Loucy (cell line): ENCODE measurements at regions not wholly inside any gene's neighbourhood (a gene's known extent, or its start where the extent isn't known, plus 50 kb on each side); places are given as distances from the start of the nearest gene placed in this dataset.

Experiments used
- H2AFZ ChIP-seq: fragments of 200-600 bp; sonication (generic); 2 replicates; pipeline ENCODE4 v1.6.0; 2016; ENCODE audit warnings: antibody characterized with exemption, mild to moderate bottlenecking, low read length, moderate library complexity
- H3F3A ChIP-seq: fragments of 200-600 bp; 2 replicates; pipeline ENCODE4 v1.6.0; 2016; ENCODE audit warnings: antibody characterized with exemption, low read depth, mild to moderate bottlenecking
- H3K27me3 ChIP-seq: fragments of 200-600 bp; sonication (generic); 2 replicates; pipeline ENCODE4 v1.6.1; 2014; ENCODE audit warnings: low read length, mild to moderate bottlenecking; ENCODE audit not compliant: insufficient read depth, poor library complexity, severe bottlenecking
- H3K36me3 ChIP-seq: fragments of 200-600 bp; sonication (generic); 2 replicates; pipeline ENCODE4 v1.6.1; 2016; ENCODE audit warnings: low read length; ENCODE audit not compliant: insufficient read depth
- H3K4me1 ChIP-seq: fragments of 200-600 bp; sonication (generic); 2 replicates; pipeline ENCODE4 v1.5.1; 2014; ENCODE audit warnings: low read length, mild to moderate bottlenecking; ENCODE audit not compliant: insufficient read depth, poor library complexity, severe bottlenecking
- H3K4me2 ChIP-seq: fragments of 200-600 bp; sonication (generic); 2 replicates; pipeline ENCODE4 v1.6.0; 2014; ENCODE audit warnings: antibody characterized with exemption, low read length, low read depth, mild to moderate bottlenecking; ENCODE audit not compliant: poor library complexity, severe bottlenecking
- H3K4me3 ChIP-seq: fragments of 200-600 bp; sonication (generic); 2 replicates; pipeline ENCODE4 v1.5.1; 2014; ENCODE audit warnings: low read length, mild to moderate bottlenecking, mixed read lengths; ENCODE audit not compliant: poor library complexity, severe bottlenecking
- H3K79me2 ChIP-seq: fragments of 200-600 bp; sonication (generic); 2 replicates; pipeline ENCODE4 v1.6.1; 2014; ENCODE audit warnings: low read length; ENCODE audit not compliant: insufficient read depth
- H3K9ac ChIP-seq: fragments of 200-600 bp; sonication (generic); 2 replicates; pipeline ENCODE4 v1.6.0; 2014; ENCODE audit warnings: mild to moderate bottlenecking, low read depth, low read length, moderate library complexity; ENCODE audit not compliant: poor library complexity, severe bottlenecking
- H3K9me2 ChIP-seq: fragments of 200-600 bp; sonication (generic); replicated peaks from 2 replicates; pipeline ENCODE4 v1.6.1; 2016; ENCODE audit warnings: low read depth, low read length, mixed read lengths
- H3K9me3 ChIP-seq: fragments of 200-600 bp; sonication (generic); 2 replicates; pipeline ENCODE4 v1.6.1; 2014; ENCODE audit warnings: mild to moderate bottlenecking, antibody characterized with exemption, low read length, low read depth; ENCODE audit not compliant: insufficient read depth
- H4K20me1 ChIP-seq: fragments of 200-600 bp; sonication (generic); 2 replicates; pipeline ENCODE4 v1.6.0; 2014; ENCODE audit warnings: antibody characterized with exemption, low read length, mild to moderate bottlenecking; ENCODE audit not compliant: insufficient read depth, poor library complexity, severe bottlenecking
- EZH2phosphoT487 ChIP-seq: fragments of 200-600 bp; IDR thresholded peaks from 2 replicates; pipeline ENCODE4 v1.6.1; 2018; ENCODE audit warnings: antibody characterized with exemption, mild to moderate bottlenecking, moderate library complexity, borderline replicate concordance
- TF ChIP-seq, protein P1 (sequence below): fragments of 200-600 bp; sonication (generic); conservative IDR thresholded peaks from 2 replicates; pipeline ENCODE4 v1.5.1; 2014; ENCODE audit warnings: mild to moderate bottlenecking, antibody characterized with exemption, low read length

DNA sequence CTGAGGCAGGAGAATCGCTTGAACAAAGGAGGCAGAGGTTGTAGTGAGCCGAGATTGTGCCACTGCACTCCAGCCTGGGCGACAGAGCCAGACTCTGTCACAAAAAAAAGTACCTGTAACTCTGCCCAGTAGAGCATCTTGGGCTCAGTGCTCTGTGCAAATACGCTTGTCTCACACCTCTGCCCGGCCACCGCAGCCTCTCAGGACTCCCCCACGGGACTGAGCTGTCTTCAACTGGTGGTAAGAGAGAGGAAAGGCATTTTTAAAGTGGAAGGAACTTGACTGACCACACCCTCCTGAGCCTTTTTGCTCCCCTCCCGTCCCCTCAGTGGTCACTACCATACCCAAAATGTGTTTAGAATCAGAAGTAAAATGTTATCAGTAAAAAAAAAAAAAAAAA is 174.3 kb upstream of the PIK3R1 start:
- Histone ChIP-seq H3K9me3 (no peaks in the 10 kb centered on the region), H3K9me2 (no peaks in the 10 kb centered on the region), H2AFZ (no peak overlapping the region), H3K4me2 (no peak overlapping the region), H3F3A (no peaks in the 10 kb centered on the region), H3K4me3 (no peak overlapping the region), H3K4me1 (peaks cover 6% of the 10 kb centered on the region), H3K9ac (no peak overlapping the region), H3K79me2 (no peaks in the 10 kb centered on the region), H3K36me3 (no peaks in the 10 kb centered on the region), H3K27me3 (no peaks in the 10 kb centered on the region), H4K20me1 (no peaks in the 10 kb centered on the region)
- no peak for TF ChIP-seq EZH2phosphoT487
- TF ChIP-seq, protein P1, sequence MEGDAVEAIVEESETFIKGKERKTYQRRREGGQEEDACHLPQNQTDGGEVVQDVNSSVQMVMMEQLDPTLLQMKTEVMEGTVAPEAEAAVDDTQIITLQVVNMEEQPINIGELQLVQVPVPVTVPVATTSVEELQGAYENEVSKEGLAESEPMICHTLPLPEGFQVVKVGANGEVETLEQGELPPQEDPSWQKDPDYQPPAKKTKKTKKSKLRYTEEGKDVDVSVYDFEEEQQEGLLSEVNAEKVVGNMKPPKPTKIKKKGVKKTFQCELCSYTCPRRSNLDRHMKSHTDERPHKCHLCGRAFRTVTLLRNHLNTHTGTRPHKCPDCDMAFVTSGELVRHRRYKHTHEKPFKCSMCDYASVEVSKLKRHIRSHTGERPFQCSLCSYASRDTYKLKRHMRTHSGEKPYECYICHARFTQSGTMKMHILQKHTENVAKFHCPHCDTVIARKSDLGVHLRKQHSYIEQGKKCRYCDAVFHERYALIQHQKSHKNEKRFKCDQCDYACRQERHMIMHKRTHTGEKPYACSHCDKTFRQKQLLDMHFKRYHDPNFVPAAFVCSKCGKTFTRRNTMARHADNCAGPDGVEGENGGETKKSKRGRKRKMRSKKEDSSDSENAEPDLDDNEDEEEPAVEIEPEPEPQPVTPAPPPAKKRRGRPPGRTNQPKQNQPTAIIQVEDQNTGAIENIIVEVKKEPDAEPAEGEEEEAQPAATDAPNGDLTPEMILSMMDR = no peak

GRCh38 chr5:68037546-68037945 is 178.0 kb upstream of the PIK3R1 start:
- Histone ChIP-seq H3K4me2 (no peak overlapping the region), H3K27me3 (no peaks in the 10 kb centered on the region), H3K36me3 (no peaks in the 10 kb centered on the region), H3K79me2 (no peaks in the 10 kb centered on the region), H3K4me1 (peaks cover 6% of the 10 kb centered on the region), H3K4me3 (no peak overlapping the region), H3K9me3 (no peaks in the 10 kb centered on the region), H4K20me1 (no peaks in the 10 kb centered on the region), H3F3A (no peaks in the 10 kb centered on the region), H3K9me2 (no peaks in the 10 kb centered on the region), H2AFZ (no peak overlapping the region), H3K9ac (no peak overlapping the region)
- no peak for TF ChIP-seq EZH2phosphoT487
- TF ChIP-seq, protein P1 = no peak

GRCh38 chr5:68033961-68034571 is 181.5 kb upstream of the PIK3R1 start:
- Histone ChIP-seq H2AFZ (no peak overlapping the region), H3K79me2 (no peaks in the 10 kb centered on the region), H3K4me3 (no peak overlapping the region), H3F3A (no peaks in the 10 kb centered on the region), H3K9ac (no peak overlapping the region), H3K4me1 (no peaks in the 10 kb centered on the region), H3K4me2 (no peak overlapping the region), H3K36me3 (no peaks in the 10 kb centered on the region), H4K20me1 (no peaks in the 10 kb centered on the region), H3K9me2 (no peaks in the 10 kb centered on the region), H3K9me3 (no peaks in the 10 kb centered on the region), H3K27me3 (no peaks in the 10 kb centered on the region)
- TF ChIP-seq EZH2phosphoT487 = no peak
- TF ChIP-seq, protein P1 = no peak
